B cell (primary cell): ENCODE measurements at regions not wholly inside any gene's neighbourhood (a gene's known extent, or its start where the extent isn't known, plus 50 kb on each side); places are given as distances from the start of the nearest gene placed in this dataset.

Experiments
- ATAC-seq: fragments of 200-7000 bp; cut with Tn5 transposase; one replicate; pipeline ENCODE4 v1.10.0; 2021; ENCODE audit warnings: low read depth, mild to moderate bottlenecking, moderate number of reproducible peaks, moderate library complexity
- CTCF ChIA-PET: fragments of 350-600 bp; sonication (Branson Sonifier 250); formaldehyde crosslinking; loops from one replicate; lab custom pipeline; 2021; ENCODE audit warnings: antibody characterized with exemption, inconsistent platforms; lab: Charles Lee
- POLR2A ChIA-PET: fragments of 350-600 bp; sonication (Branson Sonifier 250); formaldehyde crosslinking; loops from one replicate; lab custom pipeline; 2021; ENCODE audit warnings: antibody characterized with exemption; lab: Charles Lee
- DNase-seq: peaks from one replicate; pipeline ENCODE4 v3.0.0; 2013
- H2AFZ ChIP-seq: 2 replicates; pipeline ENCODE4 v1.6.1; 2012; ENCODE audit warnings: mild to moderate bottlenecking, low read depth, low read length; ENCODE audit not compliant: insufficient read depth, poor library complexity, severe bottlenecking
- H3K27ac ChIP-seq, 2 donors: 1 replicate in 1 of 2; 2 replicates in 1 of 2; pipeline ENCODE4 v1.5.1; 2012 to 2013; ENCODE audit warnings: low read length in 2 of 2, mild to moderate bottlenecking in 2 of 2, moderate library complexity in 1 of 2
- H3K27me3 ChIP-seq, 4 experiments: fragments of 200-600 bp in 1 of 4; sonication (generic) in 1 of 4; replicated peaks in 1 of 4; 1 replicate in 2 of 4; 2 replicates in 2 of 4; pipeline versions ENCODE4 v1.6.1 to v1.7.0; 2013 to 2016; ENCODE audit warnings: low read length in 3 of 4, mild to moderate bottlenecking in 2 of 4, mixed read lengths in 1 of 4, moderate library complexity in 1 of 4; ENCODE audit not compliant: insufficient read depth in 4 of 4, control insufficient read depth in 3 of 4; ENCODE audit errors: control extremely low read depth in 1 of 4
- H3K36me3 ChIP-seq, 2 experiments: replicated peaks in 1 of 2; 1 replicate in 1 of 2; 2 replicates in 1 of 2; pipeline versions ENCODE4 v1.6.1 to v1.7.1; 2013; ENCODE audit warnings: low read length in 1 of 2; ENCODE audit not compliant: insufficient read depth in 2 of 2, control insufficient read depth in 1 of 2; ENCODE audit errors: control extremely low read depth in 1 of 2, extremely low read depth in 1 of 2
- H3K4me1 ChIP-seq, 2 donors: fragments of 200-600 bp in 1 of 2; sonication (generic) in 1 of 2; 1 replicate in 1 of 2; 2 replicates in 1 of 2; pipeline versions ENCODE4 v1.5.1 to v1.6.1; 2013 to 2017; ENCODE audit warnings: low read length in 2 of 2; ENCODE audit not compliant: control insufficient read depth in 2 of 2, insufficient read depth in 2 of 2
- H3K4me2 ChIP-seq: replicated peaks from 2 replicates; pipeline ENCODE3; 2012; ENCODE audit warnings: mild to moderate bottlenecking, low read depth, low read length; ENCODE audit not compliant: poor library complexity, severe bottlenecking
- H3K4me3 ChIP-seq, 5 experiments: fragments of 200-600 bp in 1 of 5; sonication (generic) in 1 of 5; 1 replicate in 3 of 5; 2 replicates in 2 of 5; pipeline versions ENCODE4 v1.5.1 to v1.7.0; 2011 to 2016; ENCODE audit warnings: low read length in 4 of 5, mild to moderate bottlenecking in 4 of 5, low read depth in 2 of 5, control low read depth in 1 of 5, moderate library complexity in 1 of 5; ENCODE audit not compliant: insufficient read depth in 1 of 5; ENCODE audit errors: control extremely low read depth in 1 of 5, extremely low read depth in 1 of 5
- H3K79me2 ChIP-seq: fragments of 200-600 bp; sonication (generic); one replicate; pipeline ENCODE4 v1.6.0; 2016; ENCODE audit warnings: low read length; ENCODE audit not compliant: control insufficient read depth, insufficient read depth
- H3K9ac ChIP-seq: fragments of 200-600 bp; sonication (generic); 2 replicates; pipeline ENCODE4 v1.6.1; 2017; ENCODE audit warnings: mild to moderate bottlenecking, low read length, moderate library complexity
- H3K9me3 ChIP-seq, 3 donors: one replicate each; pipeline versions ENCODE4 v1.6.1 to v1.7.1; 2013; ENCODE audit warnings: low read length in 2 of 3; ENCODE audit not compliant: control insufficient read depth in 2 of 3, insufficient read depth in 1 of 3; ENCODE audit errors: control extremely low read depth in 1 of 3
- H4K20me1 ChIP-seq: 2 replicates; pipeline ENCODE4 v1.6.0; 2012; ENCODE audit warnings: mild to moderate bottlenecking, low read length; ENCODE audit not compliant: insufficient read depth, control insufficient read depth, poor library complexity, severe bottlenecking
- H3K27ac Mint-ChIP-seq: one replicate; pipeline ENCODE4 v1.8.0; 2021; ENCODE audit warnings: mixed read lengths
- H3K27me3 Mint-ChIP-seq: one replicate; pipeline ENCODE4 v1.8.0; 2021; ENCODE audit warnings: mixed read lengths
- H3K4me1 Mint-ChIP-seq: one replicate; pipeline ENCODE4 v1.8.0; 2021; ENCODE audit warnings: mixed read lengths
- H3K4me3 Mint-ChIP-seq: one replicate; pipeline ENCODE4 v1.8.0; 2021; ENCODE audit warnings: mixed read lengths
- H3K9me3 Mint-ChIP-seq: one replicate; pipeline ENCODE4 v1.8.0; 2022; ENCODE audit warnings: mixed read lengths; ENCODE audit not compliant: insufficient read depth
- CTCF ChIP-seq: fragments of 200-600 bp; IDR thresholded peaks from one replicate; pipeline ENCODE4 v1.8.0; 2022; ENCODE audit warnings: antibody characterized with exemption, mild to moderate bottlenecking
- EZH2 ChIP-seq: IDR thresholded peaks from 2 replicates; pipeline ENCODE4 v1.6.1; 2012; ENCODE audit warnings: borderline replicate concordance, low read depth, mild to moderate bottlenecking, moderate library complexity, low read length; ENCODE audit not compliant: insufficient read depth, poor library complexity, severe bottlenecking
- WGBS: methylation state at CpG from one replicate; pipeline ENCODE4 v1.1.5; 2013; ENCODE audit warnings: missing lambda C conversion rate; ENCODE audit not compliant: insufficient coverage; 5-methylcytosine and 5-hydroxymethylcytosine counted together
- intact Hi-C: fragments of 100-400 bp; cut with micrococcal nuclease; formaldehyde crosslinking; loops from one replicate; pipeline ENCODE4 v1.10.0; 2022

DNA sequence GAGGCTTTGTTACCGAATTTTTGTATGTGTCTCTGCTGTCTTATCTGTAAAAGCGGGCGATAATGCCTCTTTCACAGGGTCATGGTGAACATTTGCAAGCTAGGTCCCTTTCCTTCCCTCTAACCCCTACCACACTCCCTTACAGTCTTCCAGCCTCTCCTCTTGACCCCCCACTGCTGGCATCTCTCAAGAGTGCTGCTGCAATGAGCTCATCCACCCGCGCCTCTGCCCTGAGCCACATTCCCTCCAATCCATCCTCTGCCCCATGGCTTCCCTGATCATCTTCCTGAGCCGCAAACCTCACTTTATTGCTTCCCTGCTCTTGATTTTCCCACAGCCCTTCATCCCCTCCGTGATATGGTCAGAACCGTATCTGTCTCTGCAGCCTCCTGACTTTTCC, 343.6 kb downstream of the BCL11B start:
- Histone ChIP-seq H3K4me3 (no peak overlapping the region), H3K4me2 (no peak overlapping the region), H3K27ac (no peak overlapping the region), H3K4me1 (no peaks in the 10 kb centered on the region), H3K36me3 (no peaks in the 10 kb centered on the region), H3K27me3 (no peaks in the 10 kb centered on the region), H2AFZ (no peak overlapping the region), H3K9ac (no peak overlapping the region), H3K79me2 (no peaks in the 10 kb centered on the region), H4K20me1 (no peaks in the 10 kb centered on the region), H3K9me3 (peaks cover 0 to 30% (median 0%) of the 10 kb centered on the region in 3 donors)
- H3K27me3 Mint-ChIP-seq, result no peaks in the 10 kb centered on the region
- ATAC-seq (no peak), DNase-seq (no peak)
- TF ChIP-seq EZH2 (no peak), CTCF (no peak)
- intact Hi-C loops, result no loop called here
- WGBS, result 84% methylated on average over 8 of the region's 8 CpGs
- no peaks in the 10 kb centered on the region for H3K9me3 Mint-ChIP-seq
- CTCF ChIA-PET, result no interaction called here
- H3K4me1 Mint-ChIP-seq, result no peaks in the 10 kb centered on the region
- H3K4me3 Mint-ChIP-seq, result no peak overlapping the region
- POLR2A ChIA-PET, result no interaction called here
- H3K27ac Mint-ChIP-seq, result no peak overlapping the region

DNA sequence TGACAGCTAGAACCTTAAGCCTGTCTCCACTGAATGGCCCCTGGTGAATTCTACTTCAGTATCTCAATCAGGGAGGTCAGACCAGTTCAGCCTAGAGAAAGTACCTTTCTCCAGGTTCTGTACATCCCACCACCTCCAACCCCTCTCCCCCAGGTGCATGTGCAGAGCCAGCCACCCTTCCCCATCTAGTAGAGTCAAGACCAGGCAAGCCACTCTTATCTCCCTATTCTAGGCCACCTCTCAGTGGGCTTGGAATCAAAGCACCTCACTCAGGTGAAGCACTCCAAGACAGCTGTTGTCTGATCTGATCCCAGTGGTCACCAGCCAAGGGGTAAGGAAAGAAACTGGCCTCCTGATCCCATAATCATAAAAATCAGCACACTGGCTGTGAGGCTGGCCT, 340.9 kb downstream of the BCL11B start:
- Histone ChIP-seq H3K27ac (no peak overlapping the region), H3K4me1 (no peaks in the 10 kb centered on the region)
- TF ChIP-seq EZH2 (no peak), CTCF (no peak)

More for the DNA sequence above, 340.9 kb downstream of the BCL11B start:
- no peaks in the 10 kb centered on the region for H3K4me1 Mint-ChIP-seq
- ATAC-seq (no peak), DNase-seq (no peak)
- POLR2A ChIA-PET, result no interaction called here
- no peak overlapping the region for H2AFZ ChIP-seq
- H3K36me3 ChIP-seq, result no peaks in the 10 kb centered on the region
- H3K27ac Mint-ChIP-seq, result no peak overlapping the region
- H3K4me2 ChIP-seq, result no peak overlapping the region
- H3K9me3 ChIP-seq, result peaks cover 0 to 22% (median 0%) of the 10 kb centered on the region in 3 donors
- H3K9ac ChIP-seq, result no peak overlapping the region
- CTCF ChIA-PET, result no interaction called here
- no peaks in the 10 kb centered on the region for H3K9me3 Mint-ChIP-seq
- H3K79me2 ChIP-seq, result no peaks in the 10 kb centered on the region
- H4K20me1 ChIP-seq, result no peaks in the 10 kb centered on the region
- H3K27me3 ChIP-seq, result no peaks in the 10 kb centered on the region
- H3K4me3 Mint-ChIP-seq, result no peak overlapping the region
- intact Hi-C loops, result no loop called here
- H3K4me3 ChIP-seq, result no peak overlapping the region
- H3K27me3 Mint-ChIP-seq, result no peaks in the 10 kb centered on the region
